PC-3 (cell line): ENCODE measurements at regions not wholly inside any gene's neighbourhood (a gene's known extent, or its start where the extent isn't known, plus 50 kb on each side); places are given as distances from the start of the nearest gene placed in this dataset.
A peak's percentile ranks its signal among the peaks of the same experiment; 100 is the strongest.
"Not testable (repeated sequence)": the region's sequence is repeated elsewhere in the genome, so short reads cannot be mapped to it uniquely, and the experiment has no call there.

Source experiments
- ATAC-seq: fragments of 200-7000 bp; cut with Tn5 transposase; 2 replicates; pipeline ENCODE4 v1.9.1; 2020; ENCODE audit warnings: mild to moderate bottlenecking, moderate library complexity
- BruUV-seq: library from RNA; stranded (reverse); fragments of 400-500 nt; replicated peaks from 2 replicates; lab custom pipeline; 2021; lab: Mats Ljungman, UMichigan
- CTCF ChIA-PET: fragments of 300-600 bp; sonication (Branson Sonifier 250); formaldehyde crosslinking; loops from one replicate; lab custom pipeline; 2022; ENCODE audit warnings: antibody characterized with exemption; lab: Charles Lee
- POLR2A ChIA-PET: fragments of 300-600 bp; sonication (Branson Sonifier 250); formaldehyde crosslinking; loops from one replicate; lab custom pipeline; 2022; ENCODE audit warnings: antibody characterized with exemption; ENCODE audit not compliant: unreplicated experiment; lab: Charles Lee
- DNase-seq: peaks from one replicate; pipeline ENCODE4 v3.0.0-alpha.2; 2015
- H2AFZ ChIP-seq: fragments of 300-600 bp; sonication (generic); 2 replicates; pipeline ENCODE4 v1.6.0; 2016; ENCODE audit warnings: antibody characterized with exemption, low read length
- H3F3A ChIP-seq: fragments of 300-600 bp; sonication (generic); one replicate; pipeline ENCODE4 v1.6.0; 2017; ENCODE audit warnings: antibody characterized with exemption, low read length, control low read depth, mild to moderate bottlenecking; ENCODE audit not compliant: unreplicated experiment
- H3K27ac ChIP-seq: fragments of 300-600 bp; sonication (generic); 2 replicates; pipeline ENCODE4 v1.5.1; 2016; ENCODE audit warnings: mild to moderate bottlenecking, low read length
- H3K27me3 ChIP-seq: fragments of 300-600 bp; sonication (generic); 2 replicates; pipeline ENCODE4 v1.6.1; 2016; ENCODE audit warnings: low read length, mixed read lengths
- H3K36me3 ChIP-seq: fragments of 300-600 bp; sonication (generic); 2 replicates; pipeline ENCODE4 v1.6.1; 2016; ENCODE audit warnings: low read depth, mixed run types, low read length, mixed read lengths
- H3K4me1 ChIP-seq: fragments of 300-600 bp; sonication (generic); 2 replicates; pipeline ENCODE4 v1.5.1; 2016; ENCODE audit warnings: low read length; ENCODE audit not compliant: insufficient read depth
- H3K4me2 ChIP-seq: fragments of 300-600 bp; sonication (generic); 2 replicates; pipeline ENCODE4 v1.6.0; 2016; ENCODE audit warnings: low read length
- H3K4me3 ChIP-seq: fragments of 300-600 bp; sonication (generic); 2 replicates; pipeline ENCODE4 v1.5.1; 2016; ENCODE audit warnings: mild to moderate bottlenecking, low read length, mixed read lengths
- H3K79me2 ChIP-seq: fragments of 300-600 bp; sonication (generic); 2 replicates; pipeline ENCODE4 v1.6.1; 2017; ENCODE audit warnings: low read length, mixed read lengths
- H3K9ac ChIP-seq: fragments of 300-600 bp; sonication (generic); 2 replicates; pipeline ENCODE4 v1.6.0; 2016; ENCODE audit warnings: mild to moderate bottlenecking, low read length
- H3K9me2 ChIP-seq: fragments of 300-600 bp; sonication (generic); replicated peaks from 2 replicates; pipeline ENCODE4 v1.6.1; 2016; ENCODE audit warnings: mixed run types, low read length, mixed read lengths
- H3K9me3 ChIP-seq: fragments of 300-600 bp; sonication (generic); 2 replicates; pipeline ENCODE4 v1.6.1; 2016; ENCODE audit warnings: low read length, mixed read lengths
- H4K20me1 ChIP-seq: fragments of 300-600 bp; sonication (generic); 2 replicates; pipeline ENCODE4 v1.6.1; 2016; ENCODE audit warnings: low read length, mixed read lengths
- CTCF ChIP-seq: fragments of 300-600 bp; sonication (generic); conservative IDR thresholded peaks from 2 replicates; pipeline ENCODE4 v1.5.1; 2017; ENCODE audit warnings: antibody characterized with exemption, low read depth, mild to moderate bottlenecking, low read length
- EZH2 ChIP-seq: fragments of 300-600 bp; sonication (generic); IDR thresholded peaks from one replicate; pipeline ENCODE4 v1.6.1; 2017; ENCODE audit warnings: antibody characterized with exemption, mild to moderate bottlenecking, low read length; ENCODE audit not compliant: unreplicated experiment
- EZH2phosphoT487 ChIP-seq: fragments of 300-600 bp; sonication (generic); IDR thresholded peaks from 2 replicates; pipeline ENCODE4 v1.6.1; 2018; ENCODE audit warnings: mild to moderate bottlenecking, antibody characterized with exemption, low read length, borderline replicate concordance
- intact Hi-C: fragments of 100-400 bp; cut with micrococcal nuclease; formaldehyde crosslinking; loops from 2 replicates; pipeline ENCODE4 v1.9.0; 2023

GRCh38 chr20:26163890-26164289 lies 467.2 kb upstream of the ZNF337 start:
- no peaks in the 10 kb centered on the region for H3K9me3 ChIP-seq
- TF ChIP-seq EZH2 = no peak
- BruUV-seq = no TSS peak
- no peaks in the 10 kb centered on the region for H3K27me3 ChIP-seq
- H3K4me2 ChIP-seq = peak overlapping the region; percentile 24; the same call in 1 of the 2 replicates
- no peak overlapping the region for H3K9ac ChIP-seq
- H2AFZ ChIP-seq = no peak overlapping the region
- ATAC-seq (peak; percentile 50; the same call in 1 of the 2 replicates), DNase-seq (peak; percentile 69)
- H3K9me2 ChIP-seq = no peaks in the 10 kb centered on the region
- H3K79me2 ChIP-seq = no peaks in the 10 kb centered on the region
- no peak overlapping the region for H3K4me3 ChIP-seq
- peaks cover 11% of the 10 kb centered on the region; the same call in 1 of the 2 replicates for H3K4me1 ChIP-seq
- POLR2A ChIA-PET = no interaction called here
- H3K36me3 ChIP-seq = no peaks in the 10 kb centered on the region
- no peak overlapping the region for H3K27ac ChIP-seq
- no peaks in the 10 kb centered on the region for H3F3A ChIP-seq
- intact Hi-C loops = no loop called here
- H4K20me1 ChIP-seq = no peaks in the 10 kb centered on the region
- CTCF ChIA-PET = no interaction called here

- DNase-seq, CTCF ChIA-PET, H3K9me3 ChIP-seq, H3K27me3 ChIP-seq, H2AFZ ChIP-seq, H3K4me3 ChIP-seq, H3K4me2 ChIP-seq, intact Hi-C loops, H3K27ac ChIP-seq, POLR2A ChIA-PET, ATAC-seq, H3K79me2 ChIP-seq, BruUV-seq, H3K36me3 ChIP-seq, H3K9me2 ChIP-seq, H4K20me1 ChIP-seq, H3F3A ChIP-seq, H3K9ac ChIP-seq: not testable (repeated sequence)
- peaks cover 11% of the 10 kb centered on the region; the same call in 1 of the 2 replicates for H3K4me1 ChIP-seq
Observed at GRCh38 chr20:26163151-26163550, 466.5 kb upstream of the ZNF337 start.

GRCh38 chr20:26161741-26162140 lies 465.1 kb upstream of the ZNF337 start:
- H3K4me3 ChIP-seq, BruUV-seq, intact Hi-C loops, H3K4me1 ChIP-seq, H3K4me2 ChIP-seq, H3K27me3 ChIP-seq, H3K27ac ChIP-seq, H3K36me3 ChIP-seq, H3F3A ChIP-seq, H2AFZ ChIP-seq, ATAC-seq, H3K9me2 ChIP-seq, H3K79me2 ChIP-seq, H4K20me1 ChIP-seq, H3K9ac ChIP-seq, CTCF ChIA-PET, POLR2A ChIA-PET, DNase-seq, H3K9me3 ChIP-seq: not testable (repeated sequence)

GRCh38 chr20:26160916-26161315 lies 464.3 kb upstream of the ZNF337 start:
- H3K4me1 ChIP-seq, ATAC-seq, H3K27me3 ChIP-seq, H4K20me1 ChIP-seq, H3K9me3 ChIP-seq, H3K27ac ChIP-seq, H3K9ac ChIP-seq, H3F3A ChIP-seq, H3K9me2 ChIP-seq, H3K36me3 ChIP-seq, H3K4me2 ChIP-seq, H2AFZ ChIP-seq, H3K79me2 ChIP-seq, H3K4me3 ChIP-seq, DNase-seq, BruUV-seq, CTCF ChIA-PET, POLR2A ChIA-PET, intact Hi-C loops: not testable (repeated sequence)

- TF ChIP-seq CTCF = no peak
- TF ChIP-seq EZH2 = no peak
- TF ChIP-seq EZH2phosphoT487 = no peak
- intact Hi-C loops = no loop called here
- Histone ChIP-seq H3K79me2 (no peaks in the 10 kb centered on the region), H3K9me3 (no peaks in the 10 kb centered on the region), H3K4me3 (no peak overlapping the region), H2AFZ (no peak overlapping the region), H3K9me2 (no peaks in the 10 kb centered on the region), H3K4me1 (no peaks in the 10 kb centered on the region), H3K4me2 (no peak overlapping the region), H3F3A (no peaks in the 10 kb centered on the region), H3K36me3 (no peaks in the 10 kb centered on the region), H4K20me1 (no peaks in the 10 kb centered on the region), H3K27me3 (peaks cover 12% of the 10 kb centered on the region), H3K27ac (no peak overlapping the region), H3K9ac (no peak overlapping the region)
- BruUV-seq = no TSS peak
- POLR2A ChIA-PET = no interaction called here
- ATAC-seq (no peak), DNase-seq (no peak)
- CTCF ChIA-PET = no interaction called here
Observed at GRCh38 chr20:26154224-26154623, 457.6 kb upstream of the ZNF337 start.
